Brain microvascular endothelial cell (primary cell): ENCODE measurements at regions not wholly inside any gene's neighbourhood (a gene's known extent, or its start where the extent isn't known, plus 50 kb on each side); places are given as distances from the start of the nearest gene placed in this dataset.

Source experiments
- DNase-seq: peaks from one replicate; pipeline ENCODE4 v3.0.0-alpha.2; 2020
- H3K27ac ChIP-seq: fragments of 250-450 bp; sonication (Bioruptor Pico); 2 replicates; pipeline ENCODE4 v1.5.1; 2020; ENCODE audit warnings: mild to moderate bottlenecking, moderate library complexity
- H3K27me3 ChIP-seq: fragments of 250-450 bp; sonication (Bioruptor Pico); replicated peaks from 2 replicates; pipeline ENCODE4 v1.5.1; 2020; ENCODE audit warnings: mild to moderate bottlenecking
- H3K36me3 ChIP-seq: fragments of 250-450 bp; sonication (Bioruptor Pico); replicated peaks from 2 replicates; pipeline ENCODE4 v1.5.1; 2020; ENCODE audit warnings: mild to moderate bottlenecking
- H3K4me3 ChIP-seq: 2 replicates; pipeline ENCODE4 v1.5.1; 2011; ENCODE audit warnings: low read depth, mild to moderate bottlenecking, control low read depth, low read length, moderate library complexity
- CTCF ChIP-seq: IDR thresholded peaks from 2 replicates; pipeline ENCODE4 v1.5.1; 2011; ENCODE audit warnings: low read depth, mild to moderate bottlenecking, moderate library complexity, low read length, control low read depth, inconsistent platforms; ENCODE audit errors: missing control alignments
- in situ Hi-C: cut with HindIII; loops from 2 replicates; pipeline ENCODE4 v1.10.0; 2017; ENCODE audit warnings: low sequenced_read_pairs, low pct_ligation_motif_present

GRCh38 chr10:130578532-130579289, 442.5 kb downstream of the GLRX3 start:
- Histone ChIP-seq H3K4me3 (no peak overlapping the region), H3K27me3 (no peaks in the 10 kb centered on the region), H3K36me3 (no peaks in the 10 kb centered on the region), H3K27ac (no peak overlapping the region)
- in situ Hi-C loops: no loop called here
- no peak for TF ChIP-seq CTCF
- no peak for DNase-seq

DNA sequence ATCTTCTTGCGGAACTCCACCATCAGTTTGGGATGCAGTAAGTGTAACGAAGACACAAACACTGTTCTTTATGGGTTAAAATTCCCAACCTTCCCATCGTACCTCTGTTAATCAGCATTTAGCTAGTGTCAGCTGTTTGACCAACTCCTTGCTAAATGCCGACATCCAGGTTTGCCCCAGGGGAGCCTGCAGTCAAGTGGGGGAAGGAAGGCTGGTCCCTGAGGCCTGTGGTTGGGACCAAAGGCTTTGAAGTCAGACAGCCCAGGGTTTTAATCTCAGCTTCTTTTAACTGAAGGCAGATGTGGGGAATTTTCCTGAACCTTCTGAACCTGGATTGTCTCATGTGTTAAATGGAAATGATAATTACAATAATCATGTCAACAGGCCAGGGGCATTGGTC, 443.7 kb downstream of the GLRX3 start:
- Histone ChIP-seq H3K27ac (no peak overlapping the region), H3K4me3 (no peak overlapping the region), H3K27me3 (no peaks in the 10 kb centered on the region), H3K36me3 (no peaks in the 10 kb centered on the region)
- in situ Hi-C loops: no loop called here
- no peak for DNase-seq
- TF ChIP-seq CTCF: no peak

DNA sequence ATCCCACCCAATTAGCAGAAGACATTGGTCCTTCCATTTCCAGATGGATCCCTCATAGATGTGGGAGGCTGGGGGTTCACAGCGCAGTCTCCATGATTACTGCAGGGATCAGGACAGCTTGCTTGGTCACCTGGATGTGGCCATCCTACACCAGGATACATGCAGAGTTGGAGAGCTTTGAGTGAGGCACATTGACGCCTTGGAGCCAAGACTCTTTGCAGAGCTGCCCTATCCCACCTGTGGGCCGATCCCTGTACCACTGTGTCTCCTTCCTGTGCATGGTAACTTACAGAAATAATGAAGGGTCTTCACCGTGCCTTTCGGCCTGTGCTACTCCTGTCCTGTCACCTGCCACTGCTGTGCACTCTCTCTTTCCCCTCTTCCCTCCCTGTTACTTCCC, 444.8 kb downstream of the GLRX3 start:
- H3K27ac ChIP-seq: no peak overlapping the region
- H3K27me3 ChIP-seq: no peaks in the 10 kb centered on the region
- no peaks in the 10 kb centered on the region for H3K36me3 ChIP-seq
- in situ Hi-C loops: no loop called here
- no peak overlapping the region for H3K4me3 ChIP-seq
- no peak for TF ChIP-seq CTCF
- DNase-seq: no peak

DNA sequence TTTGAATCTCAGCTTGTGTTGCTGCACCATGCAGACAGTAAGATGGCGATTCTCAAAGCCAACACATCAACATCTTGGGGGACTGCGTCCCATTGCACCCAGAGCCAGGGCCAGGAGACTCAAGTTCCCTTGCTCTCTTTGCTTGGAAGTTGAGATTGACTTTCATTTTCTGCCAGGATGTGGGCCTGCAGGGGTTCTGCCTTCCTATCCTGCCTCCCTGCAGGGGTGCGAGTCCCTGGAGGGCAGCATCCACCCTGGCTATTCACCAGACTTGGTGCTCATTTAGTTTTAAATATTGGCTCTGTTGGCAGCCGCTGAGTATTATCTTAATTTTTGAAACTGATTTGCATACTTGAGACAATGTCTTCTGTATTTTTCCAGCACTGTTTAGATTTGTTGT, 451.5 kb downstream of the GLRX3 start:
- TF ChIP-seq CTCF: no peak
- no peak for DNase-seq
- H3K4me3 ChIP-seq: no peak overlapping the region
- in situ Hi-C loops: no loop called here
- H3K36me3 ChIP-seq: no peaks in the 10 kb centered on the region
- H3K27ac ChIP-seq: no peak overlapping the region
- no peaks in the 10 kb centered on the region for H3K27me3 ChIP-seq

DNA sequence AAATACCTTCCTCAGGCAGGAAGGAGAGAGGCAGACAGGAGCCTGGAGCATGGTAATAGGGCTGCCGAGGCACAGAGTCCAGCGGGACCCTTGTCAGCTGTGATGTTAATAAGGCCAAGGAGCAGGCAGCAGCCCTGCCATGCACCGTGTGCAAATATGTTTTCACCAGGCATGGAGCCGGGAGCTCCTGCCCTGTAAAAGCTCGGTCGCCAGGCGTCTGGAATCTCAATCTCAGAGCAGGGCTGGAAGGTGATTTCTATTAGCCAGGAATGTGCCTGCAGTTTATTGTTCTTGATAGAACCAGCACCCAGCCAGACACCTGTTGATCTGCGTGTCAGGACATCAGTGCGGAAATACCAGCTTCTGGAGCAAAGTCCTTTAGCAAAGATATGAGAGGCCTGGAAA, 469.8 kb downstream of the GLRX3 start:
- Histone ChIP-seq H3K4me3 (no peak overlapping the region), H3K36me3 (no peaks in the 10 kb centered on the region), H3K27me3 (no peaks in the 10 kb centered on the region), H3K27ac (no peak overlapping the region)
- no peak for TF ChIP-seq CTCF
- DNase-seq: no peak
- in situ Hi-C loops: no loop called here

DNA sequence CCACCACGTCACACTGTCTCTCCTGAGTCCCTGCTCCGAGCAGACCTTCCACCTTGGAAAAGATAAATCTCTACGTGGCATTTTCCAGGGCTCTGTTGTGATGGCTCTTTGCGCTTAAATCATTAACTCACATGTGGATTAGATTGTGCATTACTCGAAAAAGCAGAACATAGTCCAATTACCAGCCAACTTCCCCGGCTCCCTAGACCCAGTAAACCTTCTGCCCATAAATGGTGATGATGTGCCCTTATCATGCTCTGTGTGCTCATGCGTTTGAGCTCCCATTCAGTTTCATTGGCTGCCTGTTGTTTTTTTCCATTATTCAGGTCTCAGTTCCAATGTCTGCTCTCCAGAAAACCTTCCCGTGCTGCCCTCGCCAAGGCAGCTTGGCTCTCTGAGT, 471.2 kb downstream of the GLRX3 start:
- in situ Hi-C loops: no loop called here
- Histone ChIP-seq H3K4me3 (no peak overlapping the region), H3K27ac (no peak overlapping the region), H3K36me3 (no peaks in the 10 kb centered on the region), H3K27me3 (no peaks in the 10 kb centered on the region)
- no peak for DNase-seq
- no peak for TF ChIP-seq CTCF
